SK-N-SH (cell line): ENCODE measurements at regions not wholly inside any gene's neighbourhood (a gene's known extent, or its start where the extent isn't known, plus 50 kb on each side); places are given as distances from the start of the nearest gene placed in this dataset.

Experiments
- CTCF ChIA-PET: fragments of 300-600, 350-600 bp; formaldehyde crosslinking; extraction: SDS; loops from one replicate; lab custom pipeline; 2021; lab: Yijun Ruan, JAX
- POLR2A ChIA-PET: fragments of 350-600 bp; sonication (Branson Sonifier 250); formaldehyde crosslinking; extraction: SDS; loops from one replicate; lab custom pipeline; 2020; ENCODE audit warnings: antibody characterized with exemption, inconsistent platforms; lab: Yijun Ruan, JAX
- DNase-seq: peaks from one replicate; pipeline ENCODE4 v3.0.0; 2012
- H2AFZ ChIP-seq: fragments of 200-600 bp; sonication (generic); 2 replicates; pipeline ENCODE4 v1.8.1; 2016; ENCODE audit warnings: antibody characterized with exemption, mild to moderate bottlenecking, low read depth
- H3F3A ChIP-seq: fragments of 200-600 bp; sonication (generic); replicated peaks from 2 replicates; pipeline ENCODE3; 2016; ENCODE audit warnings: antibody characterized with exemption, mild to moderate bottlenecking; ENCODE audit not compliant: insufficient read depth
- H3K27ac ChIP-seq, 2 experiments: fragments of 200-500 bp in 1 of 2; fragments of 200-600 bp in 1 of 2; sonication (Bioruptor generic) in 1 of 2; sonication (generic), shearing (Covaris generic) in 1 of 2; 2 replicates each; pipeline versions ENCODE4 v1.5.1 to v1.6.1; 2014 to 2016; ENCODE audit warnings: low read depth in 2 of 2, inconsistent platforms in 1 of 2, low read length in 1 of 2, mild to moderate bottlenecking in 1 of 2, mixed read lengths in 1 of 2
- H3K27me3 ChIP-seq: fragments of 200-600 bp; sonication (generic), shearing (Covaris generic); 2 replicates; pipeline ENCODE4 v1.6.1; 2016; ENCODE audit warnings: mixed run types; ENCODE audit not compliant: insufficient read depth
- H3K36me3 ChIP-seq, 2 experiments: fragments of 200-500 bp in 1 of 2; fragments of 200-600 bp in 1 of 2; sonication (Bioruptor generic) in 1 of 2; sonication (generic) in 1 of 2; replicated peaks in 1 of 2; 2 replicates each; pipeline versions ENCODE3 to v1.5.1; 2014 to 2016; ENCODE audit warnings: low read length in 1 of 2, mild to moderate bottlenecking in 1 of 2; ENCODE audit not compliant: insufficient read depth in 2 of 2, control insufficient read depth in 1 of 2
- H3K4me1 ChIP-seq, 2 experiments: fragments of 200-500 bp in 1 of 2; fragments of 200-600 bp in 1 of 2; sonication (Bioruptor generic) in 1 of 2; sonication (generic), shearing (Covaris generic) in 1 of 2; 2 replicates each; pipeline versions ENCODE4 v1.5.1 to v1.6.1; 2014 to 2016; ENCODE audit warnings: low read depth in 1 of 2, low read length in 1 of 2, mixed run types in 1 of 2; ENCODE audit not compliant: insufficient read depth in 2 of 2, control insufficient read depth in 1 of 2
- H3K4me2 ChIP-seq: fragments of 200-600 bp; sonication (generic), shearing (Covaris generic); 2 replicates; pipeline ENCODE4 v1.6.1; 2017; ENCODE audit warnings: mixed run types
- H3K4me3 ChIP-seq, 2 experiments: fragments of 200-500 bp in 1 of 2; fragments of 200-600 bp in 1 of 2; sonication (Bioruptor generic) in 1 of 2; sonication (generic), shearing (Covaris generic) in 1 of 2; 2 replicates each; pipeline versions ENCODE4 v1.5.1 to v1.8.1; 2014 to 2016; ENCODE audit warnings: low read depth in 2 of 2, inconsistent platforms in 1 of 2, low read length in 1 of 2, mild to moderate bottlenecking in 1 of 2, mixed read lengths in 1 of 2, moderate library complexity in 1 of 2
- H3K79me2 ChIP-seq: fragments of 200-600 bp; sonication (generic); 2 replicates; pipeline ENCODE4 v1.8.1; 2017; ENCODE audit warnings: mild to moderate bottlenecking; ENCODE audit not compliant: insufficient read depth
- H3K9ac ChIP-seq: fragments of 200-600 bp; sonication (generic); 2 replicates; pipeline ENCODE4 v1.6.1; 2017; ENCODE audit warnings: mixed run types
- H3K9me2 ChIP-seq: fragments of 200-600 bp; sonication (generic); 2 replicates; pipeline ENCODE4 v1.6.1; 2017; ENCODE audit warnings: mixed run types
- H3K9me3 ChIP-seq: fragments of 200-600 bp; sonication (generic); 2 replicates; pipeline ENCODE4 v1.6.1; 2017; ENCODE audit warnings: mixed run types, mild to moderate bottlenecking, moderate library complexity
- H4K20me1 ChIP-seq: fragments of 200-600 bp; sonication (generic); 2 replicates; pipeline ENCODE4 v1.6.1; 2017; ENCODE audit warnings: mild to moderate bottlenecking, mixed run types; ENCODE audit not compliant: insufficient read depth
- CTCF ChIP-seq: fragments of 200-600 bp; sonication (generic); IDR thresholded peaks from 2 replicates; pipeline ENCODE4 v1.6.1; 2017; ENCODE audit warnings: antibody characterized with exemption, mild to moderate bottlenecking, moderate library complexity
- EP300 ChIP-seq, 2 experiments: IDR thresholded peaks; 2 replicates each; pipeline versions ENCODE4 v1.4.0 to v1.6.1; 2012; ENCODE audit warnings: borderline replicate concordance in 1 of 2, low read depth in 1 of 2, low read length in 1 of 2
- EZH2phosphoT487 ChIP-seq: fragments of 200-600 bp; sonication (generic); IDR thresholded peaks from 2 replicates; pipeline ENCODE4 v1.6.1; 2017; ENCODE audit warnings: low read depth, mixed run types, mild to moderate bottlenecking, antibody characterized with exemption, moderate library complexity, borderline replicate concordance
- FOXJ3 ChIP-seq: sonication (generic); formaldehyde crosslinking; IDR thresholded peaks from 2 replicates; pipeline ENCODE4 v1.5.1; 2020; ENCODE audit warnings: mild to moderate bottlenecking, missing genetic modification reagents
- GABPA ChIP-seq: IDR thresholded peaks from 2 replicates; pipeline ENCODE4 v1.4.0; 2012; ENCODE audit warnings: low read depth, mild to moderate bottlenecking
- GATA2 ChIP-seq: sonication (generic); formaldehyde crosslinking; IDR thresholded peaks from 2 replicates; pipeline ENCODE4 v1.5.0; 2020; ENCODE audit warnings: mild to moderate bottlenecking, missing genetic modification reagents
- MAX ChIP-seq: IDR thresholded peaks from 2 replicates; pipeline ENCODE4 v1.4.0; 2012; ENCODE audit warnings: low read depth
- MXI1 ChIP-seq: IDR thresholded peaks from 2 replicates; pipeline ENCODE4 v1.6.1; 2012; ENCODE audit warnings: mild to moderate bottlenecking, low read depth, low read length, improper control_type of control experiment
- NFIC ChIP-seq: IDR thresholded peaks from 2 replicates; pipeline ENCODE4 v1.4.0; 2012; ENCODE audit warnings: borderline replicate concordance
- NRF1 ChIP-seq: IDR thresholded peaks from 2 replicates; pipeline ENCODE4 v1.6.1; 2012; ENCODE audit warnings: low read depth, mild to moderate bottlenecking, low read length
- PBX3 ChIP-seq: IDR thresholded peaks from 2 replicates; pipeline ENCODE4; 2012
- POLR2AphosphoS5 ChIP-seq: IDR thresholded peaks from 2 replicates; pipeline ENCODE4 v1.6.1; 2012; ENCODE audit warnings: low read depth, low read length
- RFX5 ChIP-seq: IDR thresholded peaks from 2 replicates; pipeline ENCODE4 v1.6.1; 2012; ENCODE audit warnings: mild to moderate bottlenecking, improper control_type of control experiment, low read length
- RXRA ChIP-seq: IDR thresholded peaks from 2 replicates; pipeline ENCODE4 v1.4.0; 2012; ENCODE audit warnings: low read depth, mild to moderate bottlenecking, borderline replicate concordance
- SIN3A ChIP-seq: IDR thresholded peaks from 2 replicates; pipeline ENCODE4 v1.6.1; 2012; ENCODE audit warnings: low read depth, mild to moderate bottlenecking, low read length, moderate library complexity, borderline replicate concordance
- USF2 ChIP-seq: fragments of 150-350 bp; IDR thresholded peaks from 2 replicates; pipeline ENCODE4 v1.6.1; 2017; ENCODE audit warnings: antibody characterized with exemption, low read length, low read depth, borderline replicate concordance
- YY1 ChIP-seq: IDR thresholded peaks from 2 replicates; pipeline ENCODE4 v1.4.0; 2012; ENCODE audit warnings: low read depth, mild to moderate bottlenecking
- ZBTB33 ChIP-seq: IDR thresholded peaks from 2 replicates; pipeline ENCODE4 v1.4.0; 2012; ENCODE audit warnings: low read depth, borderline replicate concordance
- WGBS: methylation state at CpG from one replicate; pipeline ENCODE4 v1.1.6; 2017; ENCODE audit warnings: low lambda C conversion rate; 5-methylcytosine and 5-hydroxymethylcytosine counted together

- WGBS: 87% methylated on average over 3 of the region's 3 CpGs
- TF ChIP-seq SIN3A: no peak
- no peak for TF ChIP-seq POLR2AphosphoS5
- no peak for TF ChIP-seq CTCF
- TF ChIP-seq RFX5: no peak
- no peak for TF ChIP-seq FOXJ3 (CRISPR knock-in tag)
- TF ChIP-seq YY1: no peak
- no peak for TF ChIP-seq RXRA
- no peak for TF ChIP-seq MAX
- no peak for TF ChIP-seq EZH2phosphoT487
- TF ChIP-seq ZBTB33: no peak
- TF ChIP-seq, all 33 proteins: peak for 0
- no peaks in the 10 kb centered on the region for H3K9me3 ChIP-seq
- H3K27me3 ChIP-seq: no peaks in the 10 kb centered on the region
- H3K79me2 ChIP-seq: no peaks in the 10 kb centered on the region
- ChIA-PET POLR2A (no interaction called here), CTCF (interaction anchor here (1.7 kb wide), 1 partner anchor 902 kb away, joined by 3 read pairs; no protein-coding TSS in a partner anchor)
- no peak overlapping the region for H3K4me2 ChIP-seq
- H4K20me1 ChIP-seq: no peaks in the 10 kb centered on the region
- no peaks in the 10 kb centered on the region for H3K9me2 ChIP-seq
- H3K9ac ChIP-seq: no peak overlapping the region
- no peak for DNase-seq
- H3K36me3 ChIP-seq: no peaks in the 10 kb centered on the region
- H2AFZ ChIP-seq: no peak overlapping the region
- no peak overlapping the region for H3K27ac ChIP-seq
- H3K4me1 ChIP-seq: no peaks in the 10 kb centered on the region
- no peak overlapping the region for H3K4me3 ChIP-seq
- no peaks in the 10 kb centered on the region for H3F3A ChIP-seq
Observed at GRCh38 chr2:145759228-145759915, 1239.5 kb upstream of the ZEB2 start.

- no peak overlapping the region for H3K4me3 ChIP-seq
- CTCF ChIA-PET: interaction anchor here (1.7 kb wide), 1 partner anchor 904 kb away, joined by 3 read pairs; no protein-coding TSS in a partner anchor
- H3K4me2 ChIP-seq: no peak overlapping the region
- H3K9me2 ChIP-seq: no peaks in the 10 kb centered on the region
- no peaks in the 10 kb centered on the region for H3K9me3 ChIP-seq
- no peak overlapping the region for H3K27ac ChIP-seq
- H3K9ac ChIP-seq: no peak overlapping the region
- H3F3A ChIP-seq: no peaks in the 10 kb centered on the region
- WGBS: 72% methylated on average over 3 of the region's 3 CpGs
- H3K36me3 ChIP-seq: no peaks in the 10 kb centered on the region
- POLR2A ChIA-PET: no interaction called here
- no peaks in the 10 kb centered on the region for H3K79me2 ChIP-seq
- no peaks in the 10 kb centered on the region for H3K27me3 ChIP-seq
- peak overlapping the region; percentile 35; the same call in 1 of the 2 replicates for H2AFZ ChIP-seq
- no peaks in the 10 kb centered on the region for H3K4me1 ChIP-seq
- DNase-seq: no peak
- no peaks in the 10 kb centered on the region for H4K20me1 ChIP-seq
- TF ChIP-seq MXI1 (no peak), PBX3 (no peak), NFIC (no peak), NRF1 (no peak), RFX5 (no peak), MAX (no peak), USF2 (no peak), EP300 (IDR thresholded peaks at IDR 0.05; ENCODE audit: borderline replicate concordance in 1 of 2, low read depth in 1 of 2, low read length in 1 of 2) (no peak), SIN3A (no peak), GABPA (no peak), GATA2 (CRISPR knock-in tag) (no peak)
Observed at GRCh38 chr2:145757503-145758246, 1237.8 kb upstream of the ZEB2 start.
